ENCODE measurements at regions not wholly inside any gene's neighbourhood (a gene's known extent, or its start where the extent isn't known, plus 50 kb on each side); places are given as distances from the start of the nearest gene placed in this dataset.

DNA sequence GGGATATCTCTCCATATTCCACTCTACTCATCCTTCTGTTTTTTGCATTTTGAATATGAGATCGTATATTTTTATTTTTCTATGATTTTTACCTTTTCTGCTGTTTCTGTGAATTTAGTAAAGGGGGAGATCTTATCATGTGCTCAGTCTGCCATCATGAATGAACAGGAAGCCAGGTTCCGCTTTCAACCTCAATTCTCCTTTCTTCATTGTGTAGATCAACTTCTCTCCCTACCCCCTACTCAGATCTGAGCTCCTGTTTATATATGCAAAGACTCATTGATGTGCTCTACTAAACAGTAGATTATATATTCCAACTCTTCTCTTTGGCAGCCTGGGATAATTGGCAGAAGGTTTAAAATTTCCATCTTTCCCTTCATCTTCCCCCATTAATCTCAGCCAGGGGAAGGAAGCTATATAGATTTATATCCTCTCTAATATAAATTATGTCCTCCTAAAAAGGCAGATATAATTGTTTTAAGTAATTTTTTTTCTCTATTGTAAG lies 336.7 kb upstream of the PLET1 start:
- DNase-seq: no peak

DNA sequence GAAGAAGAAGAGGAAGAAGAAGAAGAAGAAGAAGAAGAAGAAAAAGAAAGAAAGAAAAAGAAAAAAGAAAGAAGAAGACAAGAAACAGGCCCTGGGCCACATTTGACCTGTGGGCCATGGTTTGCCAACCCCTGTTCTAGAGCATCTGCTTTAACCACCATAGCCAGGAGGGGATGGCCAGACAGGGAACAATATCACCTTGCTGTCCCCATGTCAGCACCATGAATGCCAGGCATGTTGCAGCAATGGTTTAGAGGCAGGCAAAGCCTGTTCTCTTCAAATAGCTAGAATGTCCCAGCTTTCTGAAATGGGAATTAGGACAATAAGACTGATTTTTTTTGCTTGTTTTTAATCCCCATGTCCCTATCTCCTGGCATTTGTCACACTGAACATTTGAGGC lies 338.6 kb upstream of the PLET1 start:
- no peak for DNase-seq

DNA sequence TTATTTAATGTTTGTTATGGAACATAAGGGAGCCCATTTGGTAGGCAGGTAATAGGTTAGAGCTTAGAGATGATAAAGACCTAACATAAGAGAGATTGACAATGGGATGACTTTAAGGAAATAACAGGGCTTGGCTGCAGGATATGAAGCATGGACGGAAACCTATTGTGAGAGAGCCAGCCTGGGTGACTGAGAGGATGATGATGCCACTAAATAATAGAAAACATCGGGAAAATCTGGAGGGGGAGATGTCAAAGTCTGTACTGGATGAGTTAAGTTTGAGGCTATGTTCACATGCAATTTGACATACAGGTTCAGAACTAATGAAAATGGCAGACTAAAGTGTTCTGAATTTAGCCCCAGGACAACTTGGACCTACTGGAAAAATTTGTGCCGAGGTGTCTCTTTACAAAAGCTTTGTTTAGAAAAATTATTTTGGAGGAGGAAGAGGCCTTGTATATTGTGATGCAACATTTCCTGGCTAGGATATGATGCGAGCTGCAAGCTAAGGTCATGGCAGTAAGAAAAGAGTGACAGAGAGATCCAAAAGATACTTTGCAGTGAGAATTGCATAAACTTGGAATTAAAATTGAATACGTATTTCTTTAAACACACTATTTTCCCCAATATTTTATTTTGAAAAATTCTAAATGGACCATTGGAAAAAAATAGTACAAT lies 339.3 kb upstream of the PLET1 start:
- DNase-seq: no peak

DNA sequence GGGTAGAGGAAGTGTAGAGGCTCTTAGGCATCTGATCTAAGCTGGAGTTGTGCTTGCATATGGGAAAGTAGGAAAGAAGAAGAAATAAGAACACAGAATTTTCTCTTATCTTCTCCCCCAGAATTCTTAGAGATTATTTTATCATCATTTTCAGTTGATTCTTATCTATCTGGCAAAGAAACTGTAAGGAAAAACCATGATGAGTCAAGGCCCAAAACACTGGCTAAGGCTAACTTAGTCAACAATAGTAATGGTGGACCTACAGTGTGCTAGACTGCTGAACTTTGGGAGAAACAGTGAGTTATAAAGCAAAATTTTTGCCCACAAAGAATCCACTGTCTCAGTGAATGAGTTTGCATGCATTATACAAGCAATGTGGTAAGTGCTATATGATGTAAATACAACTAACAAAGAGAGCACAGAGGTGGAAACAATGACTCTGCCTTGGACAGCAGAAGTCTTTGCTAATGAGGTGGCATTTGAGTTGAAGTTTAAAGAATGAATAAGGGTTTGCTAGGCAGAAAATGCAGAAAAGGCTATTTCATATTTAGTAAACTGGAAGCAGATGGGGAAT lies 344.5 kb upstream of the PLET1 start:
- DNase-seq: no peak

DNA sequence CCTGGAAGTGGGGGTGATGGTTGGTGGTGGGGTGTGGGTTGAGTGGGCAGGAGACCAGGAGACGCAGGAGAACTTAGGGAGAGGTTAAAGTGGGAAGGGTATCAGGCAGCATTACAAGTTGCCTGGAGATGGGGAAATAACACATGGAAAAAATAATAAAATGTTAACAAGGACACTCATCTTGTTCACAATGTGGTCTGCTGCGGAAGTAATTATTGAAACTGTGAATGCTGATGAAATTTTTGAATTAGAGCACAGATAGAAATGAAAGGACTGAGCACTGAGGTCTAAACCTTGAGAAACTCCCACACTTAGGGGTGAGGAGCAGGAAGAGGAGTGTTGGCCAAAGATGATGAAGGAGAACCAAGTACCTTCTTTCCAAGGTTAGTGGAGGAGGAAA lies 346.0 kb upstream of the PLET1 start:
- DNase-seq: no peak

DNA sequence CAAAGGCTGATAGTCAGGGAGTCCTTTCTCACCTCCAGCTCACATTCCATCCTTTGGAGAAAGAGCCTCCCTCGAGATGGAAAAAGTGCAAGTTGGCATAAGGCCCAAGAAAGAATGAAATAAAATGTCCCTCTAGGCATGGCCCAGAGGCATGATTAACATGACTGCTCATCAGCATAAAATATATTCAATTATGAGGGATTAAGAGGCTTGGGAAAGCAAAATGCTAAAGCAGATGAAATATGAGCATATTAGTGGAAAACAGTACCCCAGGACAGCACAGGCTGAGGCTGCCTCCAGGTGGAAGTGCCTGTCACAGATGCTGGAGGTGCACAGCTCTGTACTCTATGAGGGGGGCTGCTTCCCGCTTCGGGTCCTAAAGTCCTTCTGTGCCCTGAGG lies 347.8 kb upstream of the PLET1 start:
- no peak for DNase-seq

DNA sequence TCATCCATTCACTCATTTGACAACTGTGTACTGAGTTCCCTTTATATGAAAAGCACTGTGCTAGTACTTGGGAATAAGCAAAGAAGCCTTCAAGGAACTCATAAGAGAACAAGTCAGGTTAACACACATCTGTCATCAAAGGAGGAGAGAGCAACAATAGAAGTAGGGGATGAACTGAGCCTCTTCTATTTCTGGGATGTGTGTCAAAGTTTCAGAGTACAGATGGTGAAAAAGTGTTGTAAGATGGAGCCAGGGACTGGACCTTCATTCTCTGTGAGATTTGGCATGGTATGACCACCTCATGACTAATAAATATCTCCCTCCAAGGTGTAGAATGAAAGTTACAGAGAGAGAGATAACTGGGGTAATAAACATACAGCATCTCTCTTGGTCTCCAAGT lies 349.8 kb upstream of the PLET1 start:
- no peak for DNase-seq

DNA sequence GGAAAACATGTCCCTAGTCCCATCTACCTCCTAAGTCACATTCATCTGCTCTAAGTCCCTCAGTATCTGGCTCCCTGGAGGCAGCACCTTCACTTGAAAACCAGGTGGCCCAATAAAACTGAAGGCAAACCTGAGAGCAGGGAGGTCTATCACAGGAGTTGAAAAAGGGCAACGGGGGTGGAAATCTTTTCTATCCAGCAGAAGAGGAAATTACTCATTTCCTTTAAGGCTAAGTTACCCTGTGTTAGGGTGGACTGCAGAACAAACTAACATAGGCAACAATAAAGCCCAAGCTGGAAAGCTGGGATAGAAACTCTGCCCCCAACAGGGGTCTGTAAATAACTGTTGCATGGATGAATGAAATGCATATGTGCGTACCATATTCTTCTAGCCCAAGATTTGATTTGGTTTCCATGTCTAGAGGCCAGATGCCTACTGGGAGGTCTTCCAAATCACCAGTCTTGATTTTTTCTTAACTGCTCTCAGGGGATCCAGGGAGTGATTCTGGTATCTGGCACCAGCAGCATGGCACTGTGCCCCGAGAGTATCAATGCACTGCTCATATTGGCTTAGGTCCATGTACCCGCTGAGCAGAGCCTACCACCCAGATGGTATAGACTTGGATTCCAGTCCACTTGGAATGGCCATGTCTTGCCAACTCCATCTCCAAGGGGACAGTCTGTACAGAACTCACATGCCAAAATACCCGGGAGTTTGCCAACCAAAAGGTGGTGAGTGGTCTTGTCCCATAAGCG lies 350.0 kb upstream of the NCAM1 start:
- no peak for DNase-seq

DNA sequence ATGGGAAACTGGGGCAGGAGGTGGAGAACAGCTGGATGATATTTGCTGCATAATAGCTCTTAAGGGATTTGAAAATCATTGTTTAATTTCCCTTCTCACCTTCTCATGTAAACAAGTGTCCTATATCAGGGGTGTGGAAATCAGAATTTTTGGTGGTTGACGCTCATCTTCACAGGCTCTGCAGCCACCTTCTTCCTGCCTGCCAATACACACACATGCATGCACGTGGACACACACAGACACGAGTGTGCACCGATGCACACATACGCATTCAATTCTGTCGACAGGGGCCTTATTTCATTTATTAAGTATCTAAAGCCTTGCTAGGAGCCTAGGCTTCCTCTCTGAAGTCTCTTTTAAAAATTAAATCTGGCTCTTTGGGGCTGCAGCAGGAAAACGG lies 349.4 kb upstream of the NCAM1 start:
- no peak for DNase-seq

DNA sequence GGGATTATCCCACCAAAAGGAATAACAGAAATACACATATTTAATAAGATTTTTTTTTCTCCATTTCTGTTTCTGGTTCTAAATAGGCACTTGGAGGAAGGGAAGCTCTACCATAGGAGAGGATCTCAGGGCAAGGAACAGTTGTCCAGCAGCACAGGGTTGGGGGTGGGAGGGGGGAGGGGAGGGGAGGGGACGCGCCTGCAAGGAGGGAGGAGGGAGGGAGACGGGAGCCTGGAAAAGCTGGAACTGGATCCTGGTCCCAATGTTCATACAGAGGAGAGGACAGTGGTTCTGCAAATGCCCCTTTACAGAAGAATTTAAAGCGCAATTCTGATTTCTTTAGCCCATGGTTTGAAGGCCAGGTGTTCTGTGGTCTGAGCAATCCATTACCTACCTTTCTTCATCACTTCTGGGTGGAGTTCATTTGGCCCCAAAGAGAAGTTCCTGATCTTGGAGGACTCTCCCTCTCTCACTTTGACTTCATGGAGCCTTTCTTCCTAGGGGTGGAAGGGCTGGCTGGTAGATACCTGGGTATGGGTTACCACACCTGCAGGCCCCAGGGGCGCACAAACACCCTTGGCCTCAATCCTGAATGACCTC lies 348.9 kb upstream of the NCAM1 start:
- DNase-seq: no peak

DNA sequence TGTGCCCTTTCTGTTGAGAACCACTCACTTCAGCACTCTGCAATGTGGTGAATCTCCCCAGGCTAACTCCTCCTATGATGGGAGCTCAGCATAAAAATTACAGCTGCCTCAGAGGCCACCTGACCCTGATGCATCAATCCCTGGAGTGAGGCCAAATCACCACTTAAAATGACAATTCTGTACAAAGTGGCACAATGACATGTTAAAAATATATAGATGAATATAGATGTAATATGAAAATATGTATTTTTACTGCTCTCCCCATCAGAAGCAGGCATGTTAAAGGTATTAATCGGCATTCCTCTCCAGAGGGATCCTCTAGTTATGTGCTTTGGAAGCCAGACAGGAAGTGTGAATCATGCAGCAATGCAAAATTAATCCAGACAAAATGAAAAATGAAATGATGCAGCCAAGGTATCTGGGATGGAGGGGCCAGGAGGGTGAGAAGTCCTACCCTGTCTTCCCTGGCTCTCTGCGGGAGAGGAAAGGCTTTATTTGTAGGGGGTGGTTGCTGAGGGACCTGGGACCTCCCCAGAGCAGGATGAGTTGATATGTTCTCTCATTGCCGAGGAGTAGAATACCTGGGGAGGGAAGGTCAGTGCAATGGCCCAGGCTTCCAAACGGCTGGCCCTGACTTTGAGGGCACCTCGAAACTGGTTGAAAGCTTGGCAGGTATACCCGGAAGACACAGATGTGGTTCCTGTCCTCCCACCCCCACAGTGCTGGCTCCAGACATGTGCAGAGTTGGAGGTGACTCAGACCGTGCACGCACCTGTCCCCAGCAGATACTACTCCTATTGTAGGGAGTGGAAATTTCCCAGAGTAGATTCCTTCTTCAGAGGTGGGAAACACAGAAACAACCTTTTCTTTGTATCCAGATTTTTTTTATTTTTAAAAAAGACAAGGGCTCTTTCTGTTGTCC lies 347.9 kb upstream of the NCAM1 start:
- no peak for DNase-seq

DNA sequence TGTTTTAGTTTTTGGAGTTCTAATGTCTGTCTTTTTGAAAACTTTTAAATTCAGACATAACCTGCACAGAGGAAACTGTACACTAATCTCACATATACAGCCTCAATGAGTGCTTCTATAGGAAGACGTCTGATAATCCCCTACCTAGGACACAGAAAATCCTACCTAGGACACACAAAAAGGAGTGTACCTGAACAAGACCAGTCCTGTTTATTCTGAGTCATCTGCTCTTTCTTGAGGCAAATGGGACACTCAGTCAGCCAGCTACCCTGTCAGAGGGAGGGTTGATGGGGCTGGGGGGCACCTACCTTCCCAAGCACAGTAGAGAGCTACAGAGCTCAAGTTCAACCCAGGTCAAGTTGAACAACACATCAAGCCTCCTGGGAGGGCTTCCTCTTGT lies 346.6 kb upstream of the NCAM1 start:
- DNase-seq: no peak

DNA sequence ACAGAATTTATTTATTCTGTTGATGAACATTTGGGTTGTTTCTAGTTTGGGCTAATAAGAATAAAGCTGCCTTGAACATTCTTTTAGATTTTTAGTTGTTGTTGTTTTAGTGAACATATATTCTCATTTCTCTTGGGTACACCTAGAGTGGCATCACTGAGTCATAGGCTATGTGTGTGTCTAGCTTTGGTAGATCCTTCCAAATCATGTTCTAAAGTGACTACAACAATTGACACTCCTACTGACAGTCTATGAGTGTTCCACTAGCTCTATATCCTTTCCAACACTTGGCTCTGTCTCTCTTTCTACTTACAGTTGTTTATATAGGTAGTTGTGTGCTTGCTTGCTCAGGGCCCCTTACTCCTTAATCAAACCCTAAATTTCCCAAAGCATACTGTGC lies 346.0 kb upstream of the NCAM1 start:
- no peak for DNase-seq

DNA sequence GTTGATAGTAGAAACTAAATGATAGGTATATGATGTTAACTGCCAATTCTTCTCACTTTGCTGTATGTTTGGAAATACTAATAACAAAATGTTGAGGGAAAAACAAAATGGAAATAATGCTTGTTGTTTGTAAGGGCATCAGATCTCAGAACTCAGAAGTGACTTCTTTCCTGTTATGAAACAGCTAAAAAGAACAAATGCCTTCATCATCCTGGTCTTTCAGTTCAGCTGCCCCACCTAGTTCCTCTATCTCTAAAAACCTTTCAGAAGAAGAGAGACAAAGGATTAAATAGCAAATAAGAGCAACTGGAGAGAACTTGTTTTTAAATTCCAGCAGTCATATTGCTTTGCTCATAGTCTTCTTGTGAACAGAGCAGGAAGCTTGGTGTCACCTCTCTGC lies 345.3 kb upstream of the NCAM1 start:
- no peak for DNase-seq

DNA sequence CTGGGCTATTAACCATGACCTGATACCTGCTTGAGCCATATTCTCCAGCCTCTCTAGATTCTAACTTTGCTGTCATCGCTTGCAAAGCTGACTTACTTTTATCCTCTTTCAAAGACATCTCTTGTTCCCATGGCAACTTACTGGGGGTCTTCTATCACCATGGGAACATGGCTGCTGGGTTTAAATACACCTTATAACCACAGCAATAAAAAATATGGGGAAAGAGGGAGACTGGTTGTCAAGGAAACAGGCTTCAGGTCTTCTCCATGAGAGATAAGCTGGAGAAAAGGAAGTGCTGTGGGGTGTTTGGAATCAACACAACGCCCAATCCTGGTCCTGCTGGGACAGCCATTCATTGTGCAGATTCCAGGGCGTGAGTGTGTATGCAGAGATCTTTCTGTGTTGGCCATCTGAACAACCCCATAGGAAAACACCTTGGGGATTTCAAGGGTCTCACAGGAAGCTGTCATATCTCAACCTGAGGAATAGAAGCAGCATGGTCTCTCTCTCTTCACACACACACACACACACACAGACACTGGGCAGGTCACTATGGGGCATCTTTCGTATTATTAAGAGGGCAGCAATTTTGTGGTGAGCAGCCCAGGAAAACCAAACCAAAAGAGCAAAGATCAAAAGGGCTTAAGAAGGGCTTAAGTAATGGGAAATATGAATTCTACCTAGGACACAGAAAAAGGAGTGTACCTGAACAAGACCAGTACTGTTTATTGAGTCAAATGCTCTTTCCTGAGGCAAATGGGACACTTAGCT lies 344.7 kb upstream of the NCAM1 start:
- no peak for DNase-seq

DNA sequence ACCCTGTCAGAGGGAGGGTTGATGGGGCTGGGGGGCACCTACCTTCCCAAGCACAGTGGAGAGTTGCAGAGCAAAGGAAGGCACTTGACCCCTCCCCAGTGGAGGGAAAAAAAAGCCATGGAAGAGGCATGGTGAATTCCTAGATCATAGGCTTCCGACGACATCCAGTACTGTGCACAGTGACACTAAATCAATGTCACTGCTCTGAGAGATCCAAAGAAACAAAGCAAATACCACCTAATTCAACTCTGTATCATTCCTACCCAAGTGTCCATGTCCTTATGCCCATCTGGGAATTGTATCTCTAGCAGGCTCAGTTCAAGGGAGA lies 344.2 kb upstream of the NCAM1 start:
- DNase-seq: no peak

DNA sequence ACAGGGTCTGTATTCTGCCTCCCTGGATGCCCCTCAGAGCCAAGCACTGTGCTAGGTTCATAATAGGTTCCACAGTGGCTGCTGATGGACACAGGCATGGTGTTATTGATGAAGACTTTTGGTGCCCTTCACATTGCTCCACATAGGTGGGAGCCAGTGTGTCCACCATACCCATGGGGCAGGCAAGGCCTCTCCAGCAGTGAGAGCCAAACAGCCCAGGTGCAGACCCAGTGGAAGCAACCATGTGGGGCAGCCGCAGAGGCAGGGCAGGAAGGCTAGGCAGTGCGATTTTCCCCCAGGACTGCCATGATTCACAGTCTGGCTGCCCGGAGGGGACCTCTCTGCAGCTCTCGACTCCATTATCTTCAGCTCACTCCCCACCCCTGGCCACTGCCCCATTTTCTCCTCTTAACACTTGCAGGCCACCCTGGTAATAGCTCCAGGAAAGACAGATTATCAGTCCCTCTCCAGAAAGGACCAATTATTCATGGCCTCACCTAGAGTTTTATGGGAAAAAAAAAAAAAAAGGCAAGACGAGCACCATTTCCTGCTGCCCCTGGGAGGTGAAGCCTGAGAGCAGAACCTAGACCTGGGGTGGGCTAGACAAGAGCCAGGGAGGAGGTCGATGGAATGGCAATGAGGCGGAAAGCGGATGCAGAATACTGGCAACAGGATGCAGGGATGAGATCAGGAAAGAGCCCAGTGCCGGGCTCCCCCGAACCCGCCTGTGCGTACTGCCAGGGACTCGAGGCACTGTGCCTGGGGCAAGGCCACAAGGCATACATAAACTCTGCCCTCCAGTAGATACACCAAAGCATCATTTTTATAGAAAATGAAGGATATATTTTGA lies 343.0 kb upstream of the NCAM1 start:
- no peak for DNase-seq

DNA sequence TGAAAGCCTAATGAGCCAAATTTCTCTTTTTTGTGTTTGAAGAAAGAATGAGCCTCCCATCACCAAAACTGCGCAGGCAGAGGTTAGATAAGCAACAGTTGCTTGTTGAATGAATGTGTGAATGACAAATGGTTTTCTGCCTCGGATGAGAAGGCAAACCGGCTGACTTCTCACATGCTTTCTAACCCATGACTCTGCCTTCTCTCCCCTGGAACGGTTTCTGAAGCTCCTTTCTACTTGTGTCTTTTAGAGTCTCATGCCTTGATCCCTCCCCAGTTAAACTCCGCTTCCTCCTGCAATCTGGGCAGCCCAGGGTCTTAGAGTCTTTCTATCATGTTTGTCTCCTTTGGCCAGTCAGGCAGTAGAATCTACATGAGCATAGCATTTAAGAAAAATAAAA lies 342.1 kb upstream of the NCAM1 start:
- no peak for DNase-seq

DNA sequence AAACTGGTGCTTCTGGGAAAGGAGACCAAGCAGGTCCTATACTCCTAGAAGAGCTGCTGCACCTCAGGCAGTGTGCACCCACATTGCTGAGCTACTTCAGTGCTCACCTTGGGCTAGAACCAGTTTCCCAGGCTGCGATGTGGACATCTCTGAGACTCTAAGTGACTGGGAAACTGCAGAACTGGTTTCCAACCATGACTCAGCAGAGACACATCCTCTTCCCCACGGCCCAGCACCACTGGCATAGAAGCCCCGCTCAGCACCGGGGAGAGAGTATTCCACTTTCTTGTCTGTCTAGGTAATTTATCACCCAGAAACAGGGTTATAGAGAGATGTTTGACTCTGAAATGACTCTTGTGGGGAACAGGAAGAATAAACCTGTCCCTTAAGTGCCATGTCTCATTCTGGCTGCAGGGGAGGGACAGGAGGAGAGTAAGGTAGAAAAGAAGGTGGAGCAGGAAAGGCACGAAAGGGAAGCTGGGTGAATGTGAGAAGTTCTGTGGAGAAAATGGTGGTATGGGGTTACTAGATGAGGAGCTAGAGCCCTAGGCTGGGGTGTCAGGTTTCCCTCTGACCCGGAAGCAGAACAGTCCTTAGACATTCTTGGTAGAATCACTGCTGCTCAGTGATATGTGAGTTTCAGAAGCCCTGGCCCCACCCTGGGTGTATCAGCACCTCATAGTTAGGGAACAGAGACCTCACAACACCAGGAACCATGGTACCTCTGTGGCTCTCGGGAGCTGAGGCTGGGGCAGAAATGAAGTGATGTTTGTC lies 340.4 kb upstream of the NCAM1 start:
- no peak for DNase-seq

DNA sequence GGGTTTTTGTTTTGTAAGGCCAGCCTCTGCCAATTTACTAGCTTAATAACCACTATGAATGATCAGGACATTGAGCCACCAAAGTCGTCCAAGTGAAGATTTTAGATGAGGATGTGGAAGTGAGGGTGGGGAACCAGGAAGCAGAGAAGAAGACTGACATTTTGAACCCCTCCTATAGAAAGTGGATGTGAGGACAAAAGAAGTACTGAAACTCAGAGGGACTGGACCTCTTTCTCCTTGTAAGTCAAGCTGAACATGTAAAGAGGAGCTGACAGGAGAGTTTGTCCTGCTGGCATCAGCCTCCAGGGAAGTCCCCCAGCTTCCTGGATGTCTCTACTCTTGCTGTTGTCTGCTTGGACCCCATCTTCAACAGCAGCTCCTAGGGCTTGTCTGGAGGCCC lies 338.2 kb upstream of the NCAM1 start:
- DNase-seq: no peak
